A549 (cell line): ENCODE measurements at regions not wholly inside any gene's neighbourhood (a gene's known extent, or its start where the extent isn't known, plus 50 kb on each side); places are given as distances from the start of the nearest gene placed in this dataset.

Experiments
- ATAC-seq, 2 experiments: fragments of 200-7000 bp in 1 of 2; fragments of >200 bp in 1 of 2; cut with Nextera tagmentation in 1 of 2; cut with Tn5 transposase in 1 of 2; 3 replicates each; pipeline versions ENCODE4 v1.8.0 to v1.9.1; 2018 to 2020; ENCODE audit warnings: mild to moderate bottlenecking in 1 of 2, moderate library complexity in 1 of 2
- CTCF ChIA-PET: fragments of 300-600 bp; sonication (Branson Sonifier 250); formaldehyde crosslinking; extraction: SDS; loops from one replicate; lab custom pipeline; 2021; ENCODE audit warnings: antibody characterized with exemption, inconsistent platforms; lab: Yijun Ruan, JAX
- POLR2A ChIA-PET: fragments of 350-600 bp; formaldehyde crosslinking; extraction: SDS; loops from one replicate; lab custom pipeline; 2021; ENCODE audit warnings: antibody characterized with exemption, inconsistent platforms; lab: Yijun Ruan, JAX
- DNase-seq, 2 experiments: peaks; one replicate each; pipeline versions ENCODE4 v3.0.0 to v3.0.0-alpha.2; 2011 to 2016; ENCODE audit warnings: low read depth in 1 of 2, low spot score in 1 of 2
- FAIRE-seq: peaks from 2 replicates; lab custom pipeline; 2011; peaks lifted over from hg19 to GRCh38; lab: Jason Lieb, UNC
- H3K27ac ChIP-seq, 2 experiments: fragments of >200 bp; sonication (Bioruptor Twin); formaldehyde crosslinking; 3 replicates each; pipeline ENCODE4 v1.5.1; 2016 to 2017
- H3K4me1 ChIP-seq: fragments of >200 bp; sonication (Bioruptor Twin); formaldehyde crosslinking; 3 replicates; pipeline ENCODE4 v1.6.1; 2016
- H3K4me2 ChIP-seq: fragments of >200 bp; sonication (Bioruptor Twin); formaldehyde crosslinking; 3 replicates; pipeline ENCODE4 v1.6.1; 2016
- H3K4me3 ChIP-seq: fragments of >200 bp; sonication (Bioruptor Twin); formaldehyde crosslinking; 3 replicates; pipeline ENCODE4 v1.5.1; 2016
- H3K9me3 ChIP-seq: fragments of >200 bp; sonication (Bioruptor Twin); formaldehyde crosslinking; 3 replicates; pipeline ENCODE4 v1.6.1; 2016
- CBX2 ChIP-seq: fragments of 200-600 bp; sonication (generic); IDR thresholded peaks from 2 replicates; pipeline ENCODE4 v1.6.1; 2016; ENCODE audit warnings: low read depth, mild to moderate bottlenecking, borderline replicate concordance
- CBX8 ChIP-seq: fragments of 200-600 bp; sonication (generic); IDR thresholded peaks from 2 replicates; pipeline ENCODE4 v1.6.1; 2016
- EHF ChIP-seq: fragments of 250-450 bp; sonication (Bioruptor Pico); IDR thresholded peaks from 2 replicates; pipeline ENCODE4 v1.5.0; 2020; ENCODE audit warnings: mild to moderate bottlenecking
- EP300 ChIP-seq, 2 experiments: fragments of >200 bp; sonication (Bioruptor Twin); formaldehyde crosslinking; IDR thresholded peaks; 2 replicates in 1 of 2; 3 replicates in 1 of 2; pipeline ENCODE4 v1.6.1; 2016 to 2017
- FOSL2 ChIP-seq, 2 experiments: fragments of 450-650 bp in 1 of 2; fragments of >200 bp in 1 of 2; sonication (Bioruptor Twin) in 1 of 2; formaldehyde crosslinking; IDR thresholded peaks; 2 replicates each; pipeline versions ENCODE4 v1.5.0 to v1.6.1; 2016 to 2020; ENCODE audit warnings: mild to moderate bottlenecking in 1 of 2, moderate library complexity in 1 of 2
- FOXS1 ChIP-seq: fragments of 250-450 bp; sonication (Bioruptor Pico); IDR thresholded peaks from 2 replicates; pipeline ENCODE4 v1.5.0; 2020; ENCODE audit warnings: mild to moderate bottlenecking, moderate library complexity
- HOXA7 ChIP-seq: fragments of 250-450 bp; sonication (Bioruptor Pico); IDR thresholded peaks from 2 replicates; pipeline ENCODE4 v1.5.0; 2020; ENCODE audit warnings: mild to moderate bottlenecking, moderate library complexity
- KDM1A ChIP-seq: fragments of 200-600 bp; sonication (generic); IDR thresholded peaks from 2 replicates; pipeline ENCODE4 v1.6.1; 2016; ENCODE audit warnings: low read depth, mild to moderate bottlenecking
- KDM5A ChIP-seq: fragments of 200-600 bp; sonication (generic); IDR thresholded peaks from 2 replicates; pipeline ENCODE4 v1.6.1; 2016; ENCODE audit warnings: antibody characterized with exemption, mild to moderate bottlenecking
- MAFK ChIP-seq: fragments of 450-650 bp; IDR thresholded peaks from 2 replicates; pipeline ENCODE4 v1.6.1; 2014; ENCODE audit not compliant: partially characterized antibody
- MYC ChIP-seq: IDR thresholded peaks from 2 replicates; pipeline ENCODE4 v1.6.1; 2012; ENCODE audit warnings: mild to moderate bottlenecking, inconsistent platforms, low read length, improper control_type of control experiment, borderline replicate concordance
- RCOR1 ChIP-seq: fragments of 150-350 bp; IDR thresholded peaks from 2 replicates; pipeline ENCODE4 v1.6.1; 2014; ENCODE audit warnings: antibody characterized with exemption, low read length, low read depth
- SREBF2 ChIP-seq: fragments of 450-650 bp; IDR thresholded peaks from 2 replicates; pipeline ENCODE4 v1.6.1; 2014; ENCODE audit warnings: mild to moderate bottlenecking, moderate library complexity
- TFCP2L1 ChIP-seq: fragments of 250-450 bp; sonication (Bioruptor Pico); IDR thresholded peaks from 2 replicates; pipeline ENCODE4 v1.5.0; 2021; ENCODE audit warnings: mild to moderate bottlenecking
- TP53 ChIP-seq: fragments of 250-450 bp; sonication (Bioruptor Pico); IDR thresholded peaks from 2 replicates; pipeline ENCODE4 v1.5.0; 2021; ENCODE audit warnings: mild to moderate bottlenecking, moderate library complexity
- ZC3H11A ChIP-seq: fragments of 450-650 bp; IDR thresholded peaks from 2 replicates; pipeline ENCODE4 v1.6.1; 2014; ENCODE audit warnings: antibody characterized with exemption, mild to moderate bottlenecking
- WGBS: methylation state at CpG from one replicate; pipeline ENCODE4 v1.1.6; 2017; ENCODE audit errors: missing lambda C conversion rate; 5-methylcytosine and 5-hydroxymethylcytosine counted together
- TF ChIP-seq, protein P1 (sequence below): fragments of 450-650 bp; IDR thresholded peaks from 2 replicates; pipeline ENCODE4 v1.6.1; 2014; ENCODE audit warnings: antibody characterized with exemption
- TF ChIP-seq, protein P2 (sequence below): fragments of 200-600 bp; sonication (generic); IDR thresholded peaks from 2 replicates; pipeline ENCODE4 v1.6.1; 2016; ENCODE audit warnings: antibody characterized with exemption, mild to moderate bottlenecking, moderate library complexity
- TF ChIP-seq, protein P3 (sequence below): IDR thresholded peaks from 2 replicates; pipeline ENCODE4 v1.6.1; 2012; ENCODE audit warnings: low read depth, borderline replicate concordance
- TF ChIP-seq, protein P4 (sequence below): fragments of >200 bp; sonication (Bioruptor Twin); formaldehyde crosslinking; IDR thresholded peaks from 3 replicates; pipeline ENCODE4 v1.5.1; 2016

DNA sequence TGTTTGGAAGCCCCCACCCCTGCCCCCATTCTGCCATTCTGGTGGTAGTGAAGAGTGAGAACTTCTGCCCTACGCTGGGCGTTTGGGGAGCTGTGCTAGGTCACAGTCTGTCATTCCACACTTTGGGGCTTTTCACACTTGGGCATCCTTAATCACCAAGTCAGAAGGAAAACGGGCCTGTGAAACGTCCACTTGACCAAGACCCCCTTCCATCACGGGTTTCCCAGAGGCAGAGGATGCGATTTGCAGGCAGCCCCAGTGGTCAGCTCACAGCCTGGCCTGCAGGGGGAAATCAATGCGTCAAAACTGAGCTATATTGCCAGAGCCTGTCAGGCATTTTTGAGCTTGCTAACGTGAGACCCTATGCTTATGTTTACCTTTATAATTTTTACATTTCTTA lies 663.3 kb upstream of the MGMT start:
- Histone ChIP-seq H3K4me3 (no peak overlapping the region), H3K4me2 (no peak overlapping the region), H3K4me1 (no peaks in the 10 kb centered on the region), H3K9me3 (no peaks in the 10 kb centered on the region)
- ChIA-PET CTCF (no interaction called here), POLR2A (no interaction called here)
- no peak for FAIRE-seq
- no peak for ATAC-seq
- TF ChIP-seq MAFK: no peak
- TF ChIP-seq FOXS1 (CRISPR knock-in tag): no peak
- TF ChIP-seq KDM1A: no peak
- no peak for TF ChIP-seq HOXA7 (CRISPR knock-in tag)
- no peak for TF ChIP-seq CBX2
- TF ChIP-seq, all 56 proteins: peak for 0
- whole genome bisulfite sequencing: 0% methylated on average over 8 of the region's 8 CpGs
- H3K27ac ChIP-seq: no peak overlapping the region
- DNase-seq: no peak

DNA sequence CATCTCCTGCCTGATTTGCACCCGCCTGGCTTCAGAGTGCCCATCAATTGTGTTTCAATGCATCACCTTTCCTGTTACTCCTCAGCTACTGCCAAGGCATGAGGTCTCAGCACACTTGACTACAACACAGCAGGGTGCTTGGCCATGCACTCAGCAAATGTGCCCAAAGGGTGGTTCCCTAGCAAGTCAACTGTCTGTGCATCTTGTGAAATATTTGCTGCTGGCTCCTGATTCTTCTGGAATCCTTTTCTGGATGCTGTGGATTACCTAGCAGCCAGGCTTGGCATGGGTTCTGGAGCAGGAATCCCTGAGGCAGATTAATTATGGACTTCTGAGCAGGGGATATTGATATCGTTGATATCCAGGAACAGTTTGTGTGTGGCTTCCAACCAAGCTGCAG lies 662.6 kb upstream of the MGMT start:
- no peak overlapping the region for H3K4me3 ChIP-seq
- no peak overlapping the region for H3K4me2 ChIP-seq
- DNase-seq (no peak), ATAC-seq (no peak), FAIRE-seq (no peak)
- H3K9me3 ChIP-seq: no peaks in the 10 kb centered on the region
- CTCF ChIA-PET: no interaction called here
- POLR2A ChIA-PET: no interaction called here
- H3K27ac ChIP-seq: no peak overlapping the region
- H3K4me1 ChIP-seq: no peaks in the 10 kb centered on the region
- 0% methylated on average over 2 of the region's 2 CpGs for WGBS
- TF ChIP-seq ZC3H11A (no peak), EHF (CRISPR knock-in tag) (no peak), MYC (no peak)
- TF ChIP-seq, protein P1, sequence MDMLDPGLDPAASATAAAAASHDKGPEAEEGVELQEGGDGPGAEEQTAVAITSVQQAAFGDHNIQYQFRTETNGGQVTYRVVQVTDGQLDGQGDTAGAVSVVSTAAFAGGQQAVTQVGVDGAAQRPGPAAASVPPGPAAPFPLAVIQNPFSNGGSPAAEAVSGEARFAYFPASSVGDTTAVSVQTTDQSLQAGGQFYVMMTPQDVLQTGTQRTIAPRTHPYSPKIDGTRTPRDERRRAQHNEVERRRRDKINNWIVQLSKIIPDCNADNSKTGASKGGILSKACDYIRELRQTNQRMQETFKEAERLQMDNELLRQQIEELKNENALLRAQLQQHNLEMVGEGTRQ: no peak
- TF ChIP-seq, protein P2, sequence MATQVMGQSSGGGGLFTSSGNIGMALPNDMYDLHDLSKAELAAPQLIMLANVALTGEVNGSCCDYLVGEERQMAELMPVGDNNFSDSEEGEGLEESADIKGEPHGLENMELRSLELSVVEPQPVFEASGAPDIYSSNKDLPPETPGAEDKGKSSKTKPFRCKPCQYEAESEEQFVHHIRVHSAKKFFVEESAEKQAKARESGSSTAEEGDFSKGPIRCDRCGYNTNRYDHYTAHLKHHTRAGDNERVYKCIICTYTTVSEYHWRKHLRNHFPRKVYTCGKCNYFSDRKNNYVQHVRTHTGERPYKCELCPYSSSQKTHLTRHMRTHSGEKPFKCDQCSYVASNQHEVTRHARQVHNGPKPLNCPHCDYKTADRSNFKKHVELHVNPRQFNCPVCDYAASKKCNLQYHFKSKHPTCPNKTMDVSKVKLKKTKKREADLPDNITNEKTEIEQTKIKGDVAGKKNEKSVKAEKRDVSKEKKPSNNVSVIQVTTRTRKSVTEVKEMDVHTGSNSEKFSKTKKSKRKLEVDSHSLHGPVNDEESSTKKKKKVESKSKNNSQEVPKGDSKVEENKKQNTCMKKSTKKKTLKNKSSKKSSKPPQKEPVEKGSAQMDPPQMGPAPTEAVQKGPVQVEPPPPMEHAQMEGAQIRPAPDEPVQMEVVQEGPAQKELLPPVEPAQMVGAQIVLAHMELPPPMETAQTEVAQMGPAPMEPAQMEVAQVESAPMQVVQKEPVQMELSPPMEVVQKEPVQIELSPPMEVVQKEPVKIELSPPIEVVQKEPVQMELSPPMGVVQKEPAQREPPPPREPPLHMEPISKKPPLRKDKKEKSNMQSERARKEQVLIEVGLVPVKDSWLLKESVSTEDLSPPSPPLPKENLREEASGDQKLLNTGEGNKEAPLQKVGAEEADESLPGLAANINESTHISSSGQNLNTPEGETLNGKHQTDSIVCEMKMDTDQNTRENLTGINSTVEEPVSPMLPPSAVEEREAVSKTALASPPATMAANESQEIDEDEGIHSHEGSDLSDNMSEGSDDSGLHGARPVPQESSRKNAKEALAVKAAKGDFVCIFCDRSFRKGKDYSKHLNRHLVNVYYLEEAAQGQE: no peak
- TF ChIP-seq, protein P3, sequence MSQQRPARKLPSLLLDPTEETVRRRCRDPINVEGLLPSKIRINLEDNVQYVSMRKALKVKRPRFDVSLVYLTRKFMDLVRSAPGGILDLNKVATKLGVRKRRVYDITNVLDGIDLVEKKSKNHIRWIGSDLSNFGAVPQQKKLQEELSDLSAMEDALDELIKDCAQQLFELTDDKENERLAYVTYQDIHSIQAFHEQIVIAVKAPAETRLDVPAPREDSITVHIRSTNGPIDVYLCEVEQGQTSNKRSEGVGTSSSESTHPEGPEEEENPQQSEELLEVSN: no peak
- TF ChIP-seq, all 56 proteins: peak for 0

DNA sequence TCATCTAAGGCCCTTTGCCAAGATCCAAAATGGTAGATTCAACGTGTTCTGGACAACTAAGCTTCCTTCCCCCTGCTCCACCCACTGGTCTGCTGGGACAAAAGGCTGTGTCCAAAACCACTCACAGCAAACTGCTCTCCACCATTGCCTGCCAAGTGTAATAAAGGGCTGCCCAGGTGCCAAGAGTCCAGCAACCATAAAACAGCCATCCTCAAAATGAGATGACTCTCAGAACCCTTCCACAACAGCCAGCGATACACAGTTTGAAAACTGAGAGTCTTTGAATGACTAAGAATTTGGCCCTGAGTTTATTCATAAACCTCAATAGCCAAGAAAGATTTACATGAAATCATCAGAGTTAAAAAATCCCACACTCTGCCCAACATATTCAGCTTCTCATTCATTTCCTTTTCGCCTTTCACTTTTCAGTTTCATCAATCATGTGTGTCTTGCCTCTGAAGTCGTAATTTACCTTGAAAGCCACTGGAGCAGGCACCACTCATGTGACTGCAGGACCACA lies 658.1 kb upstream of the MGMT start:
- Histone ChIP-seq H3K4me3 (no peak overlapping the region), H3K9me3 (no peaks in the 10 kb centered on the region), H3K27ac (no peak overlapping the region), H3K4me1 (no peaks in the 10 kb centered on the region), H3K4me2 (no peak overlapping the region)
- WGBS: 8% methylated on average over 4 of the region's 4 CpGs
- no peak for DNase-seq
- FAIRE-seq: no peak
- ChIA-PET CTCF (no interaction called here), POLR2A (no interaction called here)
- no peak for ATAC-seq
- TF ChIP-seq HOXA7 (CRISPR knock-in tag) (no peak), RCOR1 (no peak), CBX8 (no peak), TFCP2L1 (no peak), EP300 (IDR thresholded peaks at IDR 0.05) (no peak), KDM1A (no peak), TP53 (CRISPR knock-in tag) (no peak), KDM5A (no peak), SREBF2 (no peak), FOSL2 (IDR thresholded peaks at IDR 0.05) (no peak), FOSL2 (CRISPR knock-in tag; IDR thresholded peaks at IDR 0.05) (no peak)
- TF ChIP-seq, protein P4, sequence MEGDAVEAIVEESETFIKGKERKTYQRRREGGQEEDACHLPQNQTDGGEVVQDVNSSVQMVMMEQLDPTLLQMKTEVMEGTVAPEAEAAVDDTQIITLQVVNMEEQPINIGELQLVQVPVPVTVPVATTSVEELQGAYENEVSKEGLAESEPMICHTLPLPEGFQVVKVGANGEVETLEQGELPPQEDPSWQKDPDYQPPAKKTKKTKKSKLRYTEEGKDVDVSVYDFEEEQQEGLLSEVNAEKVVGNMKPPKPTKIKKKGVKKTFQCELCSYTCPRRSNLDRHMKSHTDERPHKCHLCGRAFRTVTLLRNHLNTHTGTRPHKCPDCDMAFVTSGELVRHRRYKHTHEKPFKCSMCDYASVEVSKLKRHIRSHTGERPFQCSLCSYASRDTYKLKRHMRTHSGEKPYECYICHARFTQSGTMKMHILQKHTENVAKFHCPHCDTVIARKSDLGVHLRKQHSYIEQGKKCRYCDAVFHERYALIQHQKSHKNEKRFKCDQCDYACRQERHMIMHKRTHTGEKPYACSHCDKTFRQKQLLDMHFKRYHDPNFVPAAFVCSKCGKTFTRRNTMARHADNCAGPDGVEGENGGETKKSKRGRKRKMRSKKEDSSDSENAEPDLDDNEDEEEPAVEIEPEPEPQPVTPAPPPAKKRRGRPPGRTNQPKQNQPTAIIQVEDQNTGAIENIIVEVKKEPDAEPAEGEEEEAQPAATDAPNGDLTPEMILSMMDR: no peak
- TF ChIP-seq, all 56 proteins: peak for 0
